OCI-LY1 (cell line): ENCODE measurements at regions not wholly inside any gene's neighbourhood (a gene's known extent, or its start where the extent isn't known, plus 50 kb on each side); places are given as distances from the start of the nearest gene placed in this dataset.

Experiments used
- EZH2 ChIP-seq: fragments of 200-600 bp; sonication (generic), shearing (Covaris generic); IDR thresholded peaks from 2 replicates; pipeline ENCODE4 v1.8.0; 2017; ENCODE audit warnings: borderline replicate concordance, mixed run types, mild to moderate bottlenecking, antibody characterized with exemption, low read length, moderate library complexity, mixed read lengths
- TF ChIP-seq, protein P1 (sequence below): fragments of 200-600 bp; sonication (generic), shearing (Covaris generic); IDR thresholded peaks from 2 replicates; pipeline ENCODE4 v1.5.1; 2017; ENCODE audit warnings: mild to moderate bottlenecking, antibody characterized with exemption, low read length, moderate library complexity, mixed read lengths

GRCh38 chr2:167424803-167425755, 536.8 kb downstream of the XIRP2 start:
- TF ChIP-seq, protein P1, sequence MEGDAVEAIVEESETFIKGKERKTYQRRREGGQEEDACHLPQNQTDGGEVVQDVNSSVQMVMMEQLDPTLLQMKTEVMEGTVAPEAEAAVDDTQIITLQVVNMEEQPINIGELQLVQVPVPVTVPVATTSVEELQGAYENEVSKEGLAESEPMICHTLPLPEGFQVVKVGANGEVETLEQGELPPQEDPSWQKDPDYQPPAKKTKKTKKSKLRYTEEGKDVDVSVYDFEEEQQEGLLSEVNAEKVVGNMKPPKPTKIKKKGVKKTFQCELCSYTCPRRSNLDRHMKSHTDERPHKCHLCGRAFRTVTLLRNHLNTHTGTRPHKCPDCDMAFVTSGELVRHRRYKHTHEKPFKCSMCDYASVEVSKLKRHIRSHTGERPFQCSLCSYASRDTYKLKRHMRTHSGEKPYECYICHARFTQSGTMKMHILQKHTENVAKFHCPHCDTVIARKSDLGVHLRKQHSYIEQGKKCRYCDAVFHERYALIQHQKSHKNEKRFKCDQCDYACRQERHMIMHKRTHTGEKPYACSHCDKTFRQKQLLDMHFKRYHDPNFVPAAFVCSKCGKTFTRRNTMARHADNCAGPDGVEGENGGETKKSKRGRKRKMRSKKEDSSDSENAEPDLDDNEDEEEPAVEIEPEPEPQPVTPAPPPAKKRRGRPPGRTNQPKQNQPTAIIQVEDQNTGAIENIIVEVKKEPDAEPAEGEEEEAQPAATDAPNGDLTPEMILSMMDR: no peak
- no peak for TF ChIP-seq EZH2
